ENCODE measurements at regions not wholly inside any gene's neighbourhood (a gene's known extent, or its start where the extent isn't known, plus 50 kb on each side); places are given as distances from the start of the nearest gene placed in this dataset. TPM values are rescaled to one million over a fixed set of nuclear protein-coding genes. Genes with fewer than 3 reads are reported as not detected.

Small RNAs in the stretch of these regions (small RNA-seq; reads per million reads assigned to genes)
- not detected for gene AL109941.1 (ENCODE audit: low replicate concordance)

Measured in skin of body (tissue), 1 donor.